Esophagus muscularis mucosa (tissue), 4 donors: ENCODE measurements at regions not wholly inside any gene's neighbourhood (a gene's known extent, or its start where the extent isn't known, plus 50 kb on each side); places are given as distances from the start of the nearest gene placed in this dataset.

Experiments
- DNase-seq: peaks from one replicate; pipeline ENCODE4 v3.0.0-alpha.2; 2017; ENCODE audit errors: extremely low spot score
- H3K27ac ChIP-seq, 4 donors: fragments of 200-600 bp; sonication (generic); replicated peaks in 1 of 4; 1 replicate in 3 of 4; 2 replicates in 1 of 4; pipeline ENCODE4 v1.5.1; 2016 to 2019; ENCODE audit warnings: mild to moderate bottlenecking in 1 of 4
- H3K27me3 ChIP-seq, 4 donors: fragments of 200-600 bp; sonication (generic); one replicate each; pipeline versions ENCODE4 v1.5.1 to v1.6.0; 2016 to 2019
- H3K36me3 ChIP-seq, 4 donors: fragments of 200-600 bp; sonication (generic); one replicate each; pipeline ENCODE4 v1.5.1; 2016 to 2019
- H3K4me1 ChIP-seq, 4 donors: fragments of 200-600 bp; sonication (generic); one replicate each; pipeline ENCODE4 v1.5.1; 2016 to 2019
- H3K4me3 ChIP-seq, 4 donors: fragments of 200-600 bp; sonication (generic); 1 replicate in 2 of 4; 2 replicates in 2 of 4; pipeline ENCODE4 v1.5.1; 2016 to 2019; ENCODE audit warnings: mild to moderate bottlenecking in 4 of 4, moderate library complexity in 1 of 4
- H3K9me3 ChIP-seq, 4 donors: fragments of 200-600 bp; sonication (generic); 1 replicate in 3 of 4; 2 replicates in 1 of 4; pipeline ENCODE4 v1.5.1; 2016 to 2019
- EP300 ChIP-seq: sonication (generic); formaldehyde crosslinking; IDR thresholded peaks from one replicate; pipeline ENCODE4 v1.6.1; 2017; ENCODE audit warnings: antibody characterized with exemption
- POLR2A ChIP-seq: fragments of 450-650 bp; IDR thresholded peaks from one replicate; pipeline ENCODE4 v1.6.1; 2017; ENCODE audit warnings: antibody characterized with exemption, moderate library complexity, mild to moderate bottlenecking, low read depth
- POLR2AphosphoS5 ChIP-seq, 2 donors: sonication (generic); formaldehyde crosslinking; IDR thresholded peaks; one replicate each; pipeline ENCODE4 v1.6.1; 2017; ENCODE audit warnings: antibody characterized with exemption in 2 of 2
- WGBS: methylation state at CpG from one replicate; pipeline ENCODE4 v1.1.5; 2018; 5-methylcytosine and 5-hydroxymethylcytosine counted together
- intact Hi-C: fragments of 100-400 bp; cut with DNase I; formaldehyde crosslinking; loops from one replicate; pipeline ENCODE4 v1.15.1; 2023
- TF ChIP-seq, protein P1 (sequence below), 3 experiments: fragments of 200-600 bp in 2 of 3; fragments of 450-650 bp in 1 of 3; sonication (generic) in 2 of 3; IDR thresholded peaks; one replicate each; pipeline ENCODE4 v1.5.1; 2017 to 2019; ENCODE audit warnings: antibody characterized with exemption in 3 of 3, mild to moderate bottlenecking in 2 of 3, moderate library complexity in 1 of 3

- no peak for DNase-seq
- no peaks in the 10 kb centered on the region for H3K9me3 ChIP-seq
- H3K27me3 ChIP-seq = no peaks in the 10 kb centered on the region
- no peak overlapping the region for H3K27ac ChIP-seq
- TF ChIP-seq EP300 (no peak), POLR2A (no peak)
- TF ChIP-seq, protein P1, sequence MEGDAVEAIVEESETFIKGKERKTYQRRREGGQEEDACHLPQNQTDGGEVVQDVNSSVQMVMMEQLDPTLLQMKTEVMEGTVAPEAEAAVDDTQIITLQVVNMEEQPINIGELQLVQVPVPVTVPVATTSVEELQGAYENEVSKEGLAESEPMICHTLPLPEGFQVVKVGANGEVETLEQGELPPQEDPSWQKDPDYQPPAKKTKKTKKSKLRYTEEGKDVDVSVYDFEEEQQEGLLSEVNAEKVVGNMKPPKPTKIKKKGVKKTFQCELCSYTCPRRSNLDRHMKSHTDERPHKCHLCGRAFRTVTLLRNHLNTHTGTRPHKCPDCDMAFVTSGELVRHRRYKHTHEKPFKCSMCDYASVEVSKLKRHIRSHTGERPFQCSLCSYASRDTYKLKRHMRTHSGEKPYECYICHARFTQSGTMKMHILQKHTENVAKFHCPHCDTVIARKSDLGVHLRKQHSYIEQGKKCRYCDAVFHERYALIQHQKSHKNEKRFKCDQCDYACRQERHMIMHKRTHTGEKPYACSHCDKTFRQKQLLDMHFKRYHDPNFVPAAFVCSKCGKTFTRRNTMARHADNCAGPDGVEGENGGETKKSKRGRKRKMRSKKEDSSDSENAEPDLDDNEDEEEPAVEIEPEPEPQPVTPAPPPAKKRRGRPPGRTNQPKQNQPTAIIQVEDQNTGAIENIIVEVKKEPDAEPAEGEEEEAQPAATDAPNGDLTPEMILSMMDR (IDR thresholded peaks at IDR 0.05) = no peak
- H3K4me3 ChIP-seq = no peak overlapping the region
- H3K4me1 ChIP-seq = peaks cover 6 to 14% (median 7%) of the 10 kb centered on the region in 4 donors
- intact Hi-C loops = no loop called here
- no peaks in the 10 kb centered on the region for H3K36me3 ChIP-seq
Measured at GRCh38 chr2:30375915-30376314, 71.1 kb upstream of the LCLAT1 start.

GRCh38 chr2:30379481-30379880 lies 67.6 kb upstream of the LCLAT1 start:
- Histone ChIP-seq H3K36me3 (no peaks in the 10 kb centered on the region), H3K4me1 (no peaks in the 10 kb centered on the region), H3K9me3 (no peaks in the 10 kb centered on the region), H3K27me3 (no peaks in the 10 kb centered on the region), H3K4me3 (no peak overlapping the region), H3K27ac (no peak overlapping the region)
- WGBS = 97% methylated on average over 1 of the region's 1 CpG
- TF ChIP-seq EP300 = no peak
- no peak for TF ChIP-seq POLR2AphosphoS5 (IDR thresholded peaks at IDR 0.05)
- TF ChIP-seq, protein P1 (IDR thresholded peaks at IDR 0.05) = no peak
- no peak for TF ChIP-seq POLR2A
- intact Hi-C loops = no loop called here
- no peak for DNase-seq

DNA sequence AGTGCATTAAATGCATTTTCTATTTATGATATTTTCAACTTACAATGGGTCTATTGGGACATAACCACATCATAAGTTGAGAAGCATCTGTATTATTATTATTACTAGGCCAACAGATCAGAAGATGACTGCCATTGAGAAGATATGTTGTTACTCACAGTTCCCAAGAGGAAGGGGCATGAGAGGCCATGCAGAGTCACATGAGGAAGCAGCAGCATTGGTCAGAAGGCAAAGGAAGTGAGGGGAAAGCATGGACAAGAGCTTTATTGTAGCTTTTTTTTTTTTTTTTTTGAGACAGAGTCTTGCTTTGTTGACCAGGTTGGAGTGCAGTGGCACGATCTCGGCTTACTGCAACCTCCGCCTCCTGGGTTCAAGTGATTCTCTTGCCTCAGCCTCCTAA lies 66.2 kb upstream of the LCLAT1 start:
- H3K9me3 ChIP-seq = no peaks in the 10 kb centered on the region
- no peaks in the 10 kb centered on the region for H3K36me3 ChIP-seq
- 98% methylated on average over 3 of the region's 3 CpGs for WGBS
- TF ChIP-seq POLR2A = no peak
- no peak overlapping the region for H3K4me3 ChIP-seq
- no peak overlapping the region for H3K27ac ChIP-seq
- intact Hi-C loops = no loop called here
- no peaks in the 10 kb centered on the region for H3K27me3 ChIP-seq
- H3K4me1 ChIP-seq = no peaks in the 10 kb centered on the region
- no peak for DNase-seq

DNA sequence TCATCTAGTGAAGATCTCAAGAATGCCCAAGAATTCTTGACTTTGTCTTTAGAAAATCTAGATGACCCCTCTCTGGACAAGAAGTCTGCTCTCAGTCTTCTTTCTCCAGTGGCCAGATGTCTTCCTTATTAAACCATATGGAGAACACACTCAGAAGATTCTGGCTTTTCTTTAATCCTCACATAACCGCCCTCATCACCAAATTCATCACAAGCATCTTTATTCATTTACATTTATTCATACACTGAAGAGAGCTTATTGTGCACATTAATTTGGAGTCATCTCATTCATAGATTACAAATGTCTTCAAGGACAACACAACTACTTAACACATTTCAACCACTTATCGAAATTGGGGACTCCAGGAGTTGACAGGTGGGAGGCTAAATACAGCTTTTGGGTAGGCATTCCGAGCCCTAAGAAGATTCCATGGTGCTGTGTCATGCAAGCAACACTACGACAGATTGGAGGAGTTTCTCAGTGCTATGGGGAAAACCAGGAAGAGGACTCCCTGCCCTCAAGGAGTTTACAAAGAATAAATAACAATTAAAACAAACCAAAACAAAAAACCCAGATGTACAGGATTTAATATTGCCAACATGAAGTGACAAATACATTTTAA lies 64.8 kb upstream of the LCLAT1 start:
- Histone ChIP-seq H3K9me3 (no peaks in the 10 kb centered on the region), H3K4me3 (no peak overlapping the region), H3K27ac (no peak overlapping the region), H3K36me3 (no peaks in the 10 kb centered on the region), H3K27me3 (no peaks in the 10 kb centered on the region), H3K4me1 (no peaks in the 10 kb centered on the region)
- intact Hi-C loops = no loop called here
- TF ChIP-seq, protein P1 (IDR thresholded peaks at IDR 0.05) = no peak
- TF ChIP-seq POLR2A = no peak
- no peak for TF ChIP-seq POLR2AphosphoS5 (IDR thresholded peaks at IDR 0.05)
- no peak for TF ChIP-seq EP300
- WGBS = 89% methylated on average over 4 of the region's 4 CpGs
- no peak for DNase-seq

DNA sequence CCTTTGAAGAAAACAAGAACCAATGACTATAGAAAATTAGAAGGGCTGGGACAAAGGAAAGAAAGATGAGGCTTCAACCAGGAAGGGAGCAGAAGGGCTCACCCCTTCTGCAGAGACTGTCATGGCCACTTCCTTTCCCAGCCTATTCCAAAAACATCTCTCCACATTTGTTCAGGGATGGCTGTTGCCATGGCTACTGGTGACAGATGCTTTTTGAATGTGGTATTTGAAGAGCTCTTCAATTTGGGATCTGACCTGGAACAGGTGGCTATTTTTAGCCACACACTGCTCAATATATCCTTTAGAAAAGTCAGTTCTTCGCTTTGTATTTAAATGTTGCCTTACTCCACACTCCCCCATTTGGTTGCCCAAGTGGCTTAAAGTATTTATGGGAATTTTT lies 64.1 kb upstream of the LCLAT1 start:
- H3K36me3 ChIP-seq = no peaks in the 10 kb centered on the region
- H3K4me1 ChIP-seq = no peaks in the 10 kb centered on the region
- intact Hi-C loops = no loop called here
- TF ChIP-seq EP300 = no peak
- TF ChIP-seq POLR2AphosphoS5 (IDR thresholded peaks at IDR 0.05) = no peak
- TF ChIP-seq, protein P1 (IDR thresholded peaks at IDR 0.05) = no peak
- no peak for TF ChIP-seq POLR2A
- H3K4me3 ChIP-seq = no peak overlapping the region
- no peak overlapping the region for H3K27ac ChIP-seq
- 53% methylated on average over 1 of the region's 1 CpG for WGBS
- DNase-seq = no peak
- H3K9me3 ChIP-seq = no peaks in the 10 kb centered on the region
- no peaks in the 10 kb centered on the region for H3K27me3 ChIP-seq
